ENCODE measurements at regions not wholly inside any gene's neighbourhood (a gene's known extent, or its start where the extent isn't known, plus 50 kb on each side); places are given as distances from the start of the nearest gene placed in this dataset.

DNA sequence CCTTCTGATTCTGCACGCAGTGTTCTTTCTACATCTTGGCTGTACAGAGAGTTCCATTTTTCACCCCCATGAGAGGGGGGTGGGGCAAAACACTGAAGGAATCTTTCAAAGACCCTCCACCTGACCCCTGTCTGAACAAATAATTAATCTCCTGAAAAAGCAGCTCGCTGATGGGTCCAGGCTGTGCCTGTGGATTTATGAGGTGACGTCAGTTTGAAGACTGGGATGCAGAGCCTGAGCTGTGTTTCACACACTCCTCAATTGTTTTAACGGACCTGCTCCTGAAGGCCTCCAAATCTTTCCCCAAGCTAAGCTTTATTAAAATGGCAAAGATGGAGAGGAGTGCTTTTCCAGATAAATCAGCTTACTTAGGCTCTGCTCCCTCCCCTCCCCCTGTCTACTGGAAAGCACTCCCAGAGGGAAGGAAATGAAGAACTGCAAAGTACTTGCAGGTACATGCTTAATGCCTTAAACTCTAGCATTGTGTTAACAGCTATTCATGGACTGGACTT, 390.2 kb upstream of the TNP1 start:
- Histone ChIP-seq H3K4me1 (ENCODE audit: control insufficient read depth, insufficient read depth, low read length) (no peaks in the 10 kb centered on the region), H3K9me3 (ENCODE audit: control insufficient read depth, low read length) (no peaks in the 10 kb centered on the region), H3K36me3 (ENCODE audit: control insufficient read depth, insufficient read depth, low read length) (no peaks in the 10 kb centered on the region), H3K9ac (ENCODE audit: low read length) (no peak overlapping the region), H3K27me3 (ENCODE audit: control insufficient read depth, insufficient read depth, low read length) (no peaks in the 10 kb centered on the region), H3K4me3 (ENCODE audit: low read length) (no peak overlapping the region)

DNA sequence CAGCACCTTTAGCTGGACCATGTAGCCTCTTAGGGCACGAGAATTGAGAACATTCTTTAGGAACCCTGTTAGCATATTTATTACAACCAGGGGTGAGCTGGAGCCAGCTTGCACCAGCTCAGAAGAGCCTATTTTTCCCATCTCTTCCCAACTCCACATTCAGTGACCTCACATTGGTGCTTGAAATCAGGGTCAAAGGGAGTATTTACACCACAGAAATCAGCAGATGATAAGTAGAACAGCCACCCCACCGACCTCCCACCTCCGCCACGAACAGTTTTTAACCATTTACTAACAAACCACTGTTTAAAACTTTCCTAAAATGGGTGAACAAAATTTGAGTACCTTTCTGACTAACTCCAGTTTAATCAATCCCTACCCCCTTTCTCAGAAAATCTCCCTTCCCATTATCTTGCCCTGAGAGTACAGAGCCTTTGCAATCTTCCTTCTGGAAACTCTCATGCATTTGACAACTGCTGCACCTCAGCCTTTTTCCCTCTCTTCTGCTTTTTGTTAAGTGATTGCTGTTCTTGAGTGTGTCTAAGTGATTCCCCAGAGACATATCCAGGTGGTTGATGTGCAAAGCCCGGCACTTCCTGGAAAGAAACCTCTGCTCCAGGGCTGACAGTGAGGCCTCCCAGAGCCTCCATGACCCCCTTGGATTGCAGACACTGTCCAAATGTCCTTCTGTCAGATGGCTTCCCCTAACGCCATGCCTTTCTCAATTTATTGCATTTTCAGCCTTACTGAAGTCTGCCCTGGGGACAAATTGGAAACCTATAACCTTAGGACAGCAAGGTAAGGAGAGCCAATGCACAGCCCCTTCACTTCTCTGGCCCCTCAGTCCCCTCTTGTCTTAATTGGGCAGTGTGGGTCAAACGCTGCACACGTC, 389.5 kb upstream of the TNP1 start:
- no peaks in the 10 kb centered on the region for H3K27me3 ChIP-seq (ENCODE audit: control insufficient read depth, insufficient read depth, low read length)
- H3K9me3 ChIP-seq (ENCODE audit: control insufficient read depth, low read length) = no peaks in the 10 kb centered on the region
- H3K4me1 ChIP-seq (ENCODE audit: control insufficient read depth, insufficient read depth, low read length) = no peaks in the 10 kb centered on the region
- H3K9ac ChIP-seq (ENCODE audit: low read length) = no peak overlapping the region
- no peaks in the 10 kb centered on the region for H3K36me3 ChIP-seq (ENCODE audit: control insufficient read depth, insufficient read depth, low read length)
- no peak overlapping the region for H3K4me3 ChIP-seq (ENCODE audit: low read length)

DNA sequence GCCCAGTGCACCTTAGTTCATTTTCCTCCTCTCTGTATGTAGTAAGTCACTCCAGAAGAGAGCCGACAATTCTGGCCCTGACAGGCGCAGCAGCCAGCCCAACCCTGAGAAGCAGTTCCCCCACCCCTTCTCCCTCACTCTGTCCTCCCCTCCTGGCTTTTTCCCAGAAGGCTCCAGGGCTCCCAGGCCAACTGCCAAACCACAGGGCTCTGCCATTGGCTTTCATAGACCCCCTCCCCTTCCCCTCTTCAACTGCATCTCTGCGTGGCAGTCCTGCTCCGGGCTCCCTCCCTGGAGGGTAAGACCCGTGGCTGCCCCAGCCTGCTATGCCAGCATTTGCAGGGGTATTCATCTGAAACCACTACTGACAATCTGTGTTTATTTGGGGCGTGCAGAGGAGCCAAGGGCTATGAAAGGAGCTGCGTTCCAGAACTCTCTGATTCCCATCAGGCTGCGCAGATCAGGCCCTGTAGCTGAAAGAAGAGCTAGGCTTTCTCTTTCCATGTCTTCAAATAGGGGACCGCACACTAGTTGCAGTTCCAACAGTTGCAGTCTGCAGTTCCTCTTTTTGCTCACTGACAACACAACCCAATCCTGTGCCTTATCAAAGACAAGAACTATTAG, 388.6 kb upstream of the TNP1 start:
- Histone ChIP-seq H3K4me1 (ENCODE audit: control insufficient read depth, insufficient read depth, low read length) (no peaks in the 10 kb centered on the region), H3K36me3 (ENCODE audit: control insufficient read depth, insufficient read depth, low read length) (no peaks in the 10 kb centered on the region), H3K27me3 (ENCODE audit: control insufficient read depth, insufficient read depth, low read length) (no peaks in the 10 kb centered on the region), H3K9ac (ENCODE audit: low read length) (no peak overlapping the region), H3K9me3 (ENCODE audit: control insufficient read depth, low read length) (no peaks in the 10 kb centered on the region), H3K4me3 (ENCODE audit: low read length) (no peak overlapping the region)

DNA sequence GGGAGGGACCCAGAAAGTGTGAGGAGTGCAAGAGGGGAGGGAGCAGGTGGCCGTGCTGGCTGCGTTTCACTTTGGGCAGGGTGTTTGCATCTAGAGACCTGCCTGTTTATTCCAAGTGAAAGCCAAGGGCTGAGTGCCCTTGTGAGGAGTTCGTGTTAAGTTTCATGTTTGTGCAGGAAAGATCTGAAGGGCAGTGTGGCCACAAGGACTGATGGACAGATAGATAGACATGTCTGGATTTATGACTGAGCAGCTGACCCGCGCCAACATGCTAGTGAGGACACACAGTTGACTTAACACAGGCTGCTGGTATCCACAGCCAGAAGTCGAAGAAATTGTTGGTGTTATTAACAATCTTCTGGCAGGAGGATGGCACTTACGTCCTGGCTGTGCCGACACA, 387.6 kb upstream of the TNP1 start:
- Histone ChIP-seq H3K4me1 (ENCODE audit: control insufficient read depth, insufficient read depth, low read length) (no peaks in the 10 kb centered on the region), H3K9ac (ENCODE audit: low read length) (no peak overlapping the region), H3K4me3 (ENCODE audit: low read length) (no peak overlapping the region), H3K27me3 (ENCODE audit: control insufficient read depth, insufficient read depth, low read length) (no peaks in the 10 kb centered on the region), H3K36me3 (ENCODE audit: control insufficient read depth, insufficient read depth, low read length) (no peaks in the 10 kb centered on the region), H3K9me3 (ENCODE audit: control insufficient read depth, low read length) (no peaks in the 10 kb centered on the region)

DNA sequence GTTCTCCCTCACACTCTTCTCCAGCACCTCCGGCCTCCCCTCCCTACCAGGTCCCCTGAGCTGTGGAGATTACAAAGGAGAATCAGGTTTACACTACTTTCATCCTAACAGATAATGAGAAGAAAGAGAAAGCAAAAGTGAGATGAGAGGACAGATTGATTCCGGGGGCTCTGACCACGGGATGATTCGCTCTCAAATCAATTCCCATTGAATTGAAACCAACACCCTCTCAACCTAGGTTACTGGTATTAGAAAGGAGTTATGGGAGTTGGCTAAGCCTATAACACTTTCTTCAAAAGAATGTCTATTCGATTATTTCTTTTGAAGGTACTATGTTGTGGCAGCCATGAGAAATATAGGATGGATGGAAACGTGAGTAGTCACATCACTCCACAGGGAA, 386.2 kb upstream of the TNP1 start:
- Histone ChIP-seq H3K27me3 (ENCODE audit: control insufficient read depth, insufficient read depth, low read length) (no peaks in the 10 kb centered on the region), H3K9ac (ENCODE audit: low read length) (no peak overlapping the region), H3K4me1 (ENCODE audit: control insufficient read depth, insufficient read depth, low read length) (no peaks in the 10 kb centered on the region), H3K9me3 (ENCODE audit: control insufficient read depth, low read length) (no peaks in the 10 kb centered on the region), H3K36me3 (ENCODE audit: control insufficient read depth, insufficient read depth, low read length) (no peaks in the 10 kb centered on the region), H3K4me3 (ENCODE audit: low read length) (no peak overlapping the region)

DNA sequence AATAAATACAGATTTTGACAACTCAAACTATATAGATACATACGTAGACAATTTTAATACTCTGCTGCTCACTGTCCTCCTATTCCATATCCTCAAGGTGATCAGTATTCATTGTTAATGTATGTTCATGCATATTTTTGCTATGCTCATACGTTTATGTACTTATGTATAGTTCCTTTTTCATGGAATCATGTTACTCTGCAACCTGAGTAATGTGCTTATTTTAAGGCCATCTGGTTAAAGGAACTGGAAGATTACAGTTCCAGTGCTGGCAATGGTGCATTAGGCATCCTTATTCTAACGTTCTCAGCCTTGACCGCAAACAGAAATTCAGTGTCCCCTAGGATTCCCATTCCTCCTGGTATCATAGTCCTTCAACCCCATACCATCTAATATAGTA, 385.0 kb upstream of the TNP1 start:
- Histone ChIP-seq H3K9me3 (ENCODE audit: control insufficient read depth, low read length) (no peaks in the 10 kb centered on the region), H3K27me3 (ENCODE audit: control insufficient read depth, insufficient read depth, low read length) (no peaks in the 10 kb centered on the region), H3K9ac (ENCODE audit: low read length) (no peak overlapping the region), H3K4me3 (ENCODE audit: low read length) (no peak overlapping the region), H3K4me1 (ENCODE audit: control insufficient read depth, insufficient read depth, low read length) (no peaks in the 10 kb centered on the region), H3K36me3 (ENCODE audit: control insufficient read depth, insufficient read depth, low read length) (no peaks in the 10 kb centered on the region)

DNA sequence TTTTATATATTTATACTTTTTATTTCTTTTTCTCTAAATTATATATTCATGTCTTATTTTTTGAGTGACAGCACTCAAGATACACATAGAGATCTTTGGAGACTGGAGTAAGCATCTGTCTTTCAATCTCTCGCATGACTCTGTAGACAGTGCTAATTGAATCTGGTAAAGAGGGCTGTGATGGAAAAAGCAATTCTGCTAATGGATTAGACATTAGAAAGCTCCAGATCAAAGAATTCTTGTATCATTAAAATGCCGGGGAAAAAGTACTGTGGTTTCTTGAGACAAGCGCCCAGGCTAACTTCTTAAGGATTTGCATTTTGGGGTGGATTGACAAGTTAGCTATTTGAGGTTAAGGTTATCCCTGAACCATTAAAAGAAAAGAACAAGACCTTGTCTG, 383.1 kb upstream of the TNP1 start:
- no peaks in the 10 kb centered on the region for H3K4me1 ChIP-seq (ENCODE audit: control insufficient read depth, insufficient read depth, low read length)
- H3K9ac ChIP-seq (ENCODE audit: low read length) = no peak overlapping the region
- no peaks in the 10 kb centered on the region for H3K27me3 ChIP-seq (ENCODE audit: control insufficient read depth, insufficient read depth, low read length)
- no peaks in the 10 kb centered on the region for H3K9me3 ChIP-seq (ENCODE audit: control insufficient read depth, low read length)
- no peaks in the 10 kb centered on the region for H3K36me3 ChIP-seq (ENCODE audit: control insufficient read depth, insufficient read depth, low read length)
- H3K4me3 ChIP-seq (ENCODE audit: low read length) = no peak overlapping the region

DNA sequence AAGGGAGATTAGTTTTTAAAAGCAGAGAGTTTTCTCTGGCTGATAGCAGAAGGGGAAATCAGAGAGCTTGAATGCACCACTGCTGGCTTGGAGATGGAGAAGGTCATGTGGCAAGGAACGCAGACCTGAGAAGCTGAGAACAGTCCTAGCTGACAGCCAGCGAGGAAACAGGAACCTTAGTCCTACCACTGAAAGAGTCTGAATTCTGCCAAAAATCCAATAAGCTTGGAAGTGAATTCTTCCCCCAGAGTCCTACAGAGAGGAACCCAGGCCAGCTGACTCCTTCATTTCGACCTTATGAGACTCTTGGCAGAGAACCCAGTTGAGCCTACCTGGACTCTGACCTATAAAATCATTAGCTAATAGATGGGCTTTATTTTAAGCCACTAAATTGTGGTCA, 371.9 kb upstream of the TNP1 start:
- no peaks in the 10 kb centered on the region for H3K9me3 ChIP-seq (ENCODE audit: control insufficient read depth, low read length)
- H3K36me3 ChIP-seq (ENCODE audit: control insufficient read depth, insufficient read depth, low read length) = no peaks in the 10 kb centered on the region
- no peaks in the 10 kb centered on the region for H3K27me3 ChIP-seq (ENCODE audit: control insufficient read depth, insufficient read depth, low read length)
- no peaks in the 10 kb centered on the region for H3K4me1 ChIP-seq (ENCODE audit: control insufficient read depth, insufficient read depth, low read length)
- H3K9ac ChIP-seq (ENCODE audit: low read length) = no peak overlapping the region
- H3K4me3 ChIP-seq (ENCODE audit: low read length) = no peak overlapping the region

DNA sequence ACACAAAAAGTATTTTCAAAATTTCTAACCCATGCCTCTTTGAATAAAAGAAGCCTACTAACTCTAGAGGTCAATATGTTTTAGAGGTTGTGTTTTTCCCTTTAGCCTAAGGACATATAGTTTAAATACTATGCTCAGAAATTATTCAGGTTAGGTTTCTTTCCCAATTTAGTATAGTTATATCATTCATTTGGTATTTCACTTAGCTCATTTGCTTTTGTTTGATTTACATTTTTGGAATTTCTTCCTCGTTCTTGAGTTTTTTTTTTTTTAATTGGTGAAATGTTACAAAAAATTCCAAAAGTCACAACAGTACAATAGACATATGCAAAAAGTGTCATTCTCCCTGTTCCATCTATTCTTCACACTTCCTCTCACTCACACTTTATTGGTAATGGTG, 371.3 kb upstream of the TNP1 start:
- Histone ChIP-seq H3K9ac (ENCODE audit: low read length) (no peak overlapping the region), H3K4me3 (ENCODE audit: low read length) (no peak overlapping the region), H3K4me1 (ENCODE audit: control insufficient read depth, insufficient read depth, low read length) (no peaks in the 10 kb centered on the region), H3K27me3 (ENCODE audit: control insufficient read depth, insufficient read depth, low read length) (no peaks in the 10 kb centered on the region), H3K36me3 (ENCODE audit: control insufficient read depth, insufficient read depth, low read length) (no peaks in the 10 kb centered on the region), H3K9me3 (ENCODE audit: control insufficient read depth, low read length) (no peaks in the 10 kb centered on the region)

DNA sequence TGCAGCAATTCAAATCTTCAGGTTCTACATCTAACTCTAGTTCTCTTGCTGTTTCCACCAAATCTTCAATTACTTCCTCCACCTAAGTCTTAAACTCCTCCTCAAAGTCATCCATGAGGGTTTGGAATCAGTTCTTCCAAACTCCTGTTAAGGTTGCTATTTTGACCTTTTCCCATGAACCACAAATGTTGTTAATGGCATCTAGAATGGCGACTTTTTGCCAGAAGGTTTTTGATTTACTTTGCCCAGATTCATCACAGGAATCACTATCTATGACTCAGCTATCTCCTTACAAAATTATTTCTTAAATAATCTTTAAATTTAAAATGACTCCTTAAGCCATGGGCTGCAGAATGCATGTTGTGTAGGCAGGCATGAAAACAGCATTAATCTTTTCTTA, 368.9 kb upstream of the TNP1 start:
- peaks cover 2% of the 10 kb centered on the region for H3K4me1 ChIP-seq (ENCODE audit: control insufficient read depth, insufficient read depth, low read length)

DNA sequence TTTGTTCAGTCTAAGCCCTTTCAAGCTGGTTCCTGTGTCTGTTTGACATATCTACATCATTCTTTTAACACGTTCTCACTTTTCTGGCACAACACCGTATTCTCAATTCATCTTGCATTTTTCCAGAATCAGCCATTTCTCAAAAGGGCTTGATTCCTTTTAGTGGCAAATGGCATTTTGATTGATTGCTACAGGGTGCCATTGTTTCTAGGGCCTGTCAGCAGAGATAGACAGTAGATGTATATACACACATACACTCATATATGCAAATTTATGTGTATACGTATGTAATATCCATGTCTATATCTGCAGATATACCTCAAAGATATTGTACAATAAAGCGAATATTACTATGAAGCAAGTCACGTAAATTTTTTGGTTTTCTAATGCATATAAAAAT, 367.9 kb upstream of the TNP1 start:
- Histone ChIP-seq H3K9ac (ENCODE audit: low read length) (no peak overlapping the region), H3K4me3 (ENCODE audit: low read length) (no peak overlapping the region), H3K27me3 (ENCODE audit: control insufficient read depth, insufficient read depth, low read length) (no peaks in the 10 kb centered on the region)

More for the DNA sequence above, 368.9 kb upstream of the TNP1 start:
- H3K9ac ChIP-seq (ENCODE audit: low read length) = no peak overlapping the region
- H3K36me3 ChIP-seq (ENCODE audit: control insufficient read depth, insufficient read depth, low read length) = no peaks in the 10 kb centered on the region
- no peak overlapping the region for H3K4me3 ChIP-seq (ENCODE audit: low read length)
- no peaks in the 10 kb centered on the region for H3K27me3 ChIP-seq (ENCODE audit: control insufficient read depth, insufficient read depth, low read length)
- H3K9me3 ChIP-seq (ENCODE audit: control insufficient read depth, low read length) = no peaks in the 10 kb centered on the region

DNA sequence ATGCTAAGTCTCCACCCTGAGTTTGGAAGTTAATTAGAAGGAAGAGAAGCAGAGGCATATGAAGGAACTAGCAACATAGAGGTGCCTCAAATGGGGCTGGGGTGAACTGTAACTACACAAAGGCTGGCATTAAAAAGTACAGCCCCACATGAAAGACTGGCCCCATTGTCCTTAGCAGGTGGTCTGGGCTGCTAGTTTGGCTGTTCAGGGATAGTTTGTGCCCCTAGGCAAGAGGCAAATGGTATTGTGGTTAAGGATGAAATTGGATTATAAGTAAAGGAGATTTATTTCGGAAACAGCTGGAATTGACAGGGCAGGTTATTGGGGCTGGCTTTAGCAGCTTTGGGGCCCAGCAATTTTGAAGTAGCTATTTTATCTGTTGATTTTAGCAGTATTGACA, 365.7 kb upstream of the TNP1 start:
- H3K4me3 ChIP-seq (ENCODE audit: low read length) = no peak overlapping the region
- no peaks in the 10 kb centered on the region for H3K36me3 ChIP-seq (ENCODE audit: control insufficient read depth, insufficient read depth, low read length)
- H3K9me3 ChIP-seq (ENCODE audit: control insufficient read depth, low read length) = no peaks in the 10 kb centered on the region
- H3K27me3 ChIP-seq (ENCODE audit: control insufficient read depth, insufficient read depth, low read length) = no peaks in the 10 kb centered on the region
- H3K4me1 ChIP-seq (ENCODE audit: control insufficient read depth, insufficient read depth, low read length) = peaks cover 5% of the 10 kb centered on the region
- H3K9ac ChIP-seq (ENCODE audit: low read length) = no peak overlapping the region

More for the DNA sequence above, 367.9 kb upstream of the TNP1 start:
- Histone ChIP-seq H3K9me3 (ENCODE audit: control insufficient read depth, low read length) (no peaks in the 10 kb centered on the region), H3K36me3 (ENCODE audit: control insufficient read depth, insufficient read depth, low read length) (no peaks in the 10 kb centered on the region), H3K4me1 (ENCODE audit: control insufficient read depth, insufficient read depth, low read length) (peaks cover 5% of the 10 kb centered on the region)
